ENCODE measurements at regions not wholly inside any gene's neighbourhood (a gene's known extent, or its start where the extent isn't known, plus 50 kb on each side); places are given as distances from the start of the nearest gene placed in this dataset.

DNA sequence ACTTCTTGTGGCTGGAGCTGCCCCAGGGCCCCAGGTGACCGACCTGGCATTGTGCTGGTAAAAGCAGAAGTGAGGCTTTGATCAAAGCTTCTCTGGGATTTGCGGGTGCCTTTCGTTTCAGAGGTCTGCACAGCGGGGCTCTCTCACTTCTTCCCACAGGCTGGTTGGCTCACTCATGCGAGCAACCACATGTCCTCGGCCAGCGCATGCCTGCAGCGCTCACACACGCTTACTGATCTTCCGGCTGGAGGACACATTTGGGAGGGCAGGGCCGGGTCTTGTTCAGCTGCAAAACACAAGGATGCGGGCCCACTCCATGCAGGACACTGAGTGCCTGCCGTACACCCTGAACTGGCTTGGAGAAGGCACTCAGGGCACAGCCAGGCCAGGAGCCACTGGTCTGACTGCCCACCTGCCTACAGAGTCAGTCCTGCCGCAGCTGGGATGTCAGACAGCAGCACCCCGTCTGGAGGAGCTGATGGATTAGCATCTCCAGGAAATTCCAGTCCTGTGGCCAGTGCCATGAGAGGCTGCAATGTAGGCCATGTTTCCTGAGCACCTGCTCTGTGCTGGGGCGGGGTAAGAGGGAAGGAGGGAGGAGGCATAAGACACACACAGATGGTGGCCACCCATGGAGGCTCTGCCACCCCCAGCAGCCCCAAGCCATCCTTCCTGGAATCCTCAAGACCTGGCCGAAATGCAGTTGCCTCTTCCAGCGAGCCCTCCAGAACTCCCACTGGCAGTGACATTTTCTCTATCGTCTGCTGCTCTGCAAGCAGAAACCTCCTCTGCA is 1383.2 kb downstream of the BRD1 start:
- no peaks in the 10 kb centered on the region for H3K9me3 Mint-ChIP-seq
- H3K27me3 Mint-ChIP-seq (ENCODE audit: low read depth) = no peaks in the 10 kb centered on the region
- no peak overlapping the region for H3K27ac Mint-ChIP-seq
- H3K4me3 Mint-ChIP-seq = no peak overlapping the region
- intact Hi-C loops (cut with micrococcal nuclease) = no loop called here
- CTCF ChIA-PET = no interaction called here
- DNase-seq = no peak
- no peaks in the 10 kb centered on the region for H3K4me1 Mint-ChIP-seq (ENCODE audit: low read depth)
- H3K36me3 Mint-ChIP-seq (ENCODE audit: low read depth) = no peaks in the 10 kb centered on the region

DNA sequence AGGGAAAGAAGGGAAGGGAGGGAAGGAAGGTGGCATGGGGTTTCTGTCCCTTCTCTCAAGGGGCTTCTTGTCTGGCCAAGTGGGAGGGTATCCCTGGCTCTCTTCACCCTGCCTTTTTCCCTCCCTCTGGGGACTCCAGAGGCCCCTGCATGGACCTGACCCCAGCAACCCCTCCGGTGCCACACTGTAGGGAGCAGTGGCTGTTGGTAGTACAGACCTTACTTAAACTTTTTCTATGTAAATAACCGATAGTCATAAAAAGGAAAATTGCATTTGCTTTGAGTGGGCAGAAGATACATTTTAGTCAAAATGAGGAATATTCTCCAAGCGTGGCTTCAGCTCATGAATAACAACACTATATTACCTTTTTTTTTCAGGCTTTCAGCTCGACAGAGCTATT is 1384.0 kb downstream of the BRD1 start:
- Mint-ChIP-seq H3K4me3 (no peak overlapping the region), H3K36me3 (ENCODE audit: low read depth) (no peaks in the 10 kb centered on the region), H3K27me3 (ENCODE audit: low read depth) (no peaks in the 10 kb centered on the region), H3K9me3 (no peaks in the 10 kb centered on the region), H3K4me1 (ENCODE audit: low read depth) (no peaks in the 10 kb centered on the region), H3K27ac (no peak overlapping the region)
- intact Hi-C loops (cut with micrococcal nuclease) = no loop called here
- DNase-seq = no peak
- CTCF ChIA-PET = no interaction called here

DNA sequence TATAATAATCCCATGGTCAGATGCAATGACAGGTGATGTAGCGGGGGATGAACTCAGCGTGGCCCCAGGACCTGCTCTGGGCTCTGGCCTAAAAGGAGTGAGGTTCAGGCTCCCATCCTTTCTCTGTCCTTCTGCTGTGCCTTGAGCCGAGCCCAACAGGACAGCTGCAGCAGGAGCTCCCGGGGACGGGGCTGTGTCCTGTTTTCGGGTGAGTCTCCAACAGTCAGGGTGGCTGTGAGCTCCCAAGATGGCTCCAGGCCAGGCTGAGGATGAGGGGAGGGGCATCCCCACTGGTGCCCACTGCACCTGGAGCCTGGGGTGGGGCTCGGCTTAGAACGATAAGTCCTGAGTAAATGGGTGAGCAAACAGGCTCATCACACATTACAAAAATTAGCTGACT is 1385.0 kb downstream of the BRD1 start:
- no peak overlapping the region for H3K4me3 Mint-ChIP-seq
- CTCF ChIA-PET = no interaction called here
- DNase-seq = no peak
- H3K27ac Mint-ChIP-seq = no peak overlapping the region
- no peaks in the 10 kb centered on the region for H3K36me3 Mint-ChIP-seq (ENCODE audit: low read depth)
- no peaks in the 10 kb centered on the region for H3K9me3 Mint-ChIP-seq
- intact Hi-C loops (cut with micrococcal nuclease) = no loop called here
- H3K4me1 Mint-ChIP-seq (ENCODE audit: low read depth) = no peaks in the 10 kb centered on the region
- no peaks in the 10 kb centered on the region for H3K27me3 Mint-ChIP-seq (ENCODE audit: low read depth)

DNA sequence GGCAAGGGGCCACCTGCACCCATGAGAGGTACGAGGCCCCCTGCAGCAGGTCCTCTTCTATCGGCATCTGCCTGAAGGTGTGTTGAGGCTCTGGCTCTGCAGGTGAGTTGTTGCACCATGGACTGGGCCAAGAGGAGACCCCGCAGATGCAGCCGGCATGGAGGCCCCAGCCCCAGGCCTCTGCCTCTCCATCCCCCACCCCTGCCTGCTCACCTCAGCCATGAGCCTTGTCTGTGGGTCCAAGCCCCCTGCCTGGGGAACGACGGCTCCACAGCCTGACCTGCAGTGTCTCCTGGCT is 1386.2 kb downstream of the BRD1 start:
- H3K27ac Mint-ChIP-seq = no peak overlapping the region
- no peaks in the 10 kb centered on the region for H3K9me3 Mint-ChIP-seq
- no peaks in the 10 kb centered on the region for H3K36me3 Mint-ChIP-seq (ENCODE audit: low read depth)
- DNase-seq = no peak
- H3K27me3 Mint-ChIP-seq (ENCODE audit: low read depth) = no peaks in the 10 kb centered on the region
- CTCF ChIA-PET = no interaction called here
- no peak overlapping the region for H3K4me3 Mint-ChIP-seq
- intact Hi-C loops (cut with micrococcal nuclease) = no loop called here
- H3K4me1 Mint-ChIP-seq (ENCODE audit: low read depth) = no peaks in the 10 kb centered on the region

DNA sequence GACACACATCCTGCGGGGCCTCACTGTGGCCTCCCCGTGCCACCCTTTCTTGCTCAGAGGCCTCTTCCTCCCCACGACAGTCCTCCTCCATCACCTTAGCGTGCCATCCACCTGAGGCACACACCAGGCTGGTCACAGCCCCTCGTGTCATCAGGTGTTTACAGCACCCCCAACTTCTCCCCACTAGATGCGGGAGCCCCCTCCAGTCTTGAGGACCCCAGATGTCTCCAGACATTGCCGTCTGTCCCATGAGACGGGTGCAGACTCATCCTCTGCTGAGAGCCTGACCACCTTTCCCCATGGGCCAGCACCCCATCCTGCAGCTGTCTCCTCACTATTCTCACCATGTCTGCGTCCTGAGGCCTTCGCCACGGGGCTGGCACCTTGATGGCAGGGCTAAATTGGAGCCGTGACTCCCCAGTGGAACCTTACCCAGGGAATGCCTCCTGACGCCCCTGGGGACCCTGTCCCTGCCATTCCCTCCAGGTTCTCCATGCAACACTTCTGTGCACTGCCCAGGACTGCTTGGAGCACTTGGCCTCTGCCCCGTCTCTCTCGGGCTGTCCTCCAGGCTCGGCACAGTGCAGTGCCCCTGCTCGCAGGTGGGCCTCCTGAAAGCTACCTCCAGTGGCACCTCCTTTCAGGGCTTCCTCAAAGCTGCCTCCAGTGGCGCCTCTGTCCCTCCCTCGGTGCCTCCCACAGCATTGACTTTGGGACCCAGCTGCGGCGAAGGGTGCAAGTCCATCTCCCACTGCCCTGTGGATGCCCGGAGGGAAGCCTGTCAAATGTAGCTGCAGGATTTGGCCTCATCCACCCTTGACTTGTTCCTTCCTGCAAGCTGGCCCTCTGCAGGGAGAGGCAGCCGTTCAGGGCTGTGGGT is 1386.8 kb downstream of the BRD1 start:
- Mint-ChIP-seq H3K27ac (no peak overlapping the region), H3K4me3 (no peak overlapping the region), H3K9me3 (no peaks in the 10 kb centered on the region), H3K4me1 (ENCODE audit: low read depth) (no peaks in the 10 kb centered on the region), H3K36me3 (ENCODE audit: low read depth) (no peaks in the 10 kb centered on the region), H3K27me3 (ENCODE audit: low read depth) (no peaks in the 10 kb centered on the region)
- no peak for DNase-seq
- intact Hi-C loops (cut with micrococcal nuclease) = no loop called here
- CTCF ChIA-PET = no interaction called here

DNA sequence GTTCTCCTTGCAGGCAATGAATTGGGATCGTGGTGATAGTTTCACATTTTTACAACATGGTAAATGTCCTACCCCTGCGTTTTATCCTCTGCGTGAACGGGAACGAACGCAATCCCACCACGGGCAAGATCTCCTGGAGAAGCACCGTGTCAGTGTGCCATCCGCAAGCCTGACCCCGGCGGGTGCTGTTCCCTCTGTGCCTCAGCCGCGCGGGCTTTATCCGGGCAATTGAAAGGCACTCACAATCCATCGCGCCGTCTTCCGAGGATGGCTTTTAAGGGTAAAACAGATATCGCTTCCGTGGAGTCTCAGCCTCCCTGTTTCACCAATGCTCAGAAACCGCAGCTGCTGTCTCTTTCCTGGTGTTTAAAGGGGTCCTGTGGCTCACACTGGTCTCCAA is 1387.5 kb downstream of the BRD1 start:
- Mint-ChIP-seq H3K36me3 (ENCODE audit: low read depth) (no peaks in the 10 kb centered on the region), H3K9me3 (no peaks in the 10 kb centered on the region), H3K4me3 (no peak overlapping the region), H3K27me3 (ENCODE audit: low read depth) (no peaks in the 10 kb centered on the region), H3K27ac (no peak overlapping the region), H3K4me1 (ENCODE audit: low read depth) (no peaks in the 10 kb centered on the region)
- no peak for DNase-seq
- intact Hi-C loops (cut with micrococcal nuclease) = no loop called here
- CTCF ChIA-PET = no interaction called here

DNA sequence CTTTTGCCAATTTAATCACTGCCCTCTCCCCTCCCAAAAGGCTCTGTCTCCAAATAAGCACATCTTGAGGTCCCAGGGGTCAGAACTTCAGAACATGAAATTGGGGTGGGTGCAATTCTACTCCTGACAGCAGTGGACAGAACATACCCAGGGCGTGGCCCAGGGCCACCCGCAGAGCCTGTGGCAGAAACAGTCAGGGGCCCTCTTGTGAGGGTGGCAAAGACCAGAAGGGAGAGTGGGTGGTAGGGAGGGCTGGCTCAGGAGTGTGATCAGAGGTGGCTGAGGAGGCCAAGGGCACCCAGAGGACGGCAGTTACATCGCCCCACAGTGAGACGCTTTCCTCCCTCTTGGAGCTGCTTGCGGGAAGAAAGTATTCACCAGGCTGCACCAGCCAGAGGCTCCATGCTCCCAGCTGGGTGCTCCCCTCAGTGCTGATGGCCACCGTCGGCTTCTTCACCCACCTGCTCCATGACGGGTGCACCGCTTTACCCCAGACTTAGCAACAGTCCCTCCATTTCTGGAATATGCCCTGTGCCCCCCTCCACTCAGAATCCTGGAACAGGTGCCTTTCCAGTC is 1388.0 kb downstream of the BRD1 start:
- H3K27me3 Mint-ChIP-seq (ENCODE audit: low read depth) = no peaks in the 10 kb centered on the region
- CTCF ChIA-PET = no interaction called here
- H3K36me3 Mint-ChIP-seq (ENCODE audit: low read depth) = no peaks in the 10 kb centered on the region

DNA sequence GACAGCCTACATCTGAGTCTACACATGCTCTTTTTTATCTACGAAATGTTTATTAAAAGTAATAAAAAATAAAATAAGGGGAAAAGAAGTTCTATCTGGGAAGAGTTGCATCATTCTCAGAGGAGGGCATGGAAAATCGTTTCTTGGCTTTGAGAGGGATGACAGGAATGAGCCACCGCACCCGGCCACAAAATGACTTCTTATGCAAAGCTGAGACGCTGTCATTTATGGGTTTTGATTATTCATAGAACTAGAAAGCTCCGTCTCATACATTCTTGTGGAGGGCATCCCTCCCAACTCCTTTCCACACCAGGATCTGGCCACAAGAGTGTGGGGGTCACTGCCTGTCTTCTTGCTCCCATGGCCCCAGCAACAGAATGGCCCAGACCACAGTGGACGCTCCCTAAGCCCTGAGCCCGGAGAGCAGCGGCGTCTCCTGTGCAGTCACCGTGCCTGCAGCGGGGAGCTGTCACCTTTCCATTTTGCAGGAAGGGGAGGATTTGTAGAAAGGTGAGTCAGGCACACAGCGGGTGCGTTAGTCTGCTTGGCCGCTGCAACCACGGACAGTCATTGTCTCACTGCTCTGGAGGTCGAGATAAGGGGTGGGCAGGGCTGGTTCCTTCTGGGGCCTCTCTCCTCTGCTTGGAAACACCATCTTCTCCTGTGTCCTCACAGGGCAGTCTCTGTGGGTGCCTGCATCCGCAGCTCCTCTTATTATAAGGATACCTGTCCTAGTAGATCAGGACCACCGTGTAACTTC is 1388.7 kb downstream of the BRD1 start:
- DNase-seq = no peak
- Mint-ChIP-seq H3K36me3 (ENCODE audit: low read depth) (no peaks in the 10 kb centered on the region), H3K27me3 (ENCODE audit: low read depth) (no peaks in the 10 kb centered on the region), H3K9me3 (no peaks in the 10 kb centered on the region), H3K27ac (no peak overlapping the region), H3K4me3 (no peak overlapping the region), H3K4me1 (ENCODE audit: low read depth) (no peaks in the 10 kb centered on the region)
- intact Hi-C loops (cut with micrococcal nuclease) = no loop called here
- CTCF ChIA-PET = no interaction called here

More for the DNA sequence above, 1388.0 kb downstream of the BRD1 start:
- intact Hi-C loops (cut with micrococcal nuclease) = no loop called here
- H3K27ac Mint-ChIP-seq = no peak overlapping the region
- no peaks in the 10 kb centered on the region for H3K4me1 Mint-ChIP-seq (ENCODE audit: low read depth)
- no peak for DNase-seq
- H3K9me3 Mint-ChIP-seq = no peaks in the 10 kb centered on the region
- no peak overlapping the region for H3K4me3 Mint-ChIP-seq

DNA sequence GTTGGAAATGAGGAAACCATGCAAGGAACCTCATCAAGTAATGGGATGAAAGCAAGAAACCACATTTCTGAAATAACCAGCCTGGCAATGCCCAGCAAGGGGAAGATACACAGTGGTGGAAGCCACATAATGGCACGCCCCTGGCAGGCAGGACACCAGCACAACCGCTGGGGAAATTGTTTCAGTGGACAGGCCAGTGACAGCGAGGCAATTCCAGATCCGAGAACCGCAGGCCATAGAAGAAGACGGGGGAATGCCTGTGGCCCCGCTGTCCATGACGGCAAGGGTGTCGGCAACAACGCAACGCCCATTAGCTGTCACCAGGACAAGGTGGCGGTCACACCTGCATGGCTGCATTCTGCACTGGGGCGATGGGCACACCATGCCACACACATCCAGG is 1389.6 kb downstream of the BRD1 start:
- Mint-ChIP-seq H3K4me1 (ENCODE audit: low read depth) (no peaks in the 10 kb centered on the region), H3K36me3 (ENCODE audit: low read depth) (no peaks in the 10 kb centered on the region), H3K27ac (no peak overlapping the region), H3K9me3 (no peaks in the 10 kb centered on the region), H3K4me3 (no peak overlapping the region), H3K27me3 (ENCODE audit: low read depth) (no peaks in the 10 kb centered on the region)
- CTCF ChIA-PET = no interaction called here
- no peak for DNase-seq
- intact Hi-C loops (cut with micrococcal nuclease) = no loop called here

DNA sequence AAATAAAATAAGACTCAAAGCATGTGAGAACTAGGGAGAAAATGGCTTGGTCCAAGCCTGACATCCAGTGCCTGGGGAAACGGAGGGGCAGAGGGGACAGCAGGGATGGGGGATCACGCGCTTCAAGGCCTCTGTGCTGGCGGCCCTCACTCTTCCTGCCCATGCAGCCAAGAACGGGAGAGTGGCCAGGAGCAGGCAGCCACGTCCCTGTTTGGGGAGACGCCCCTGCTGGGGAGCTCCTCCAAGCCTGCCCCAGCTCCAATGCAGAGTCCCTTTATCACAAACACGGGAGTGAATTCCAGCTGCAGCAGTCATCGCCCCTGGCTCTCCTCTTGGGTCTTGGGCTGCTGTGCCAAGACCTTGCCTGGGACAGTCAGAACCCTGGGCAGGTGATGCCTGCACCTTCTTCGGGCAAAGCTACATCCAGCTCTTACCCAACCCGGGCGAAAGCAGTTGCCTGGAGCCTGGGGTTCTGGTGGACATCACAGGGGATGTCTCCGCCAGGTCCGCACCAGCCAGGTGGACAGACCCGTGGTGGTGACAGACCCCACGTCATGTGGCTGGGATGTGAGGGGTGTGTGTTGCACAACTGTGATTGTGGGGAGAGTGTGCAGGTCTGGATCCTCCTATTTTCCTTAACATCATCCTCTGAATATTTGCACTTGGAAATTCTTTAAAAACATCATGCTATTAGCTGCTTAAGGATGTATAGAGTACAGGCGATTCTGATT is 1391.3 kb downstream of the BRD1 start:
- Mint-ChIP-seq H3K27me3 (ENCODE audit: low read depth) (no peaks in the 10 kb centered on the region), H3K4me1 (ENCODE audit: low read depth) (no peaks in the 10 kb centered on the region), H3K27ac (no peak overlapping the region), H3K9me3 (no peaks in the 10 kb centered on the region), H3K4me3 (no peak overlapping the region), H3K36me3 (ENCODE audit: low read depth) (no peaks in the 10 kb centered on the region)
- intact Hi-C loops (cut with micrococcal nuclease) = no loop called here
- DNase-seq = no peak
- CTCF ChIA-PET = no interaction called here

DNA sequence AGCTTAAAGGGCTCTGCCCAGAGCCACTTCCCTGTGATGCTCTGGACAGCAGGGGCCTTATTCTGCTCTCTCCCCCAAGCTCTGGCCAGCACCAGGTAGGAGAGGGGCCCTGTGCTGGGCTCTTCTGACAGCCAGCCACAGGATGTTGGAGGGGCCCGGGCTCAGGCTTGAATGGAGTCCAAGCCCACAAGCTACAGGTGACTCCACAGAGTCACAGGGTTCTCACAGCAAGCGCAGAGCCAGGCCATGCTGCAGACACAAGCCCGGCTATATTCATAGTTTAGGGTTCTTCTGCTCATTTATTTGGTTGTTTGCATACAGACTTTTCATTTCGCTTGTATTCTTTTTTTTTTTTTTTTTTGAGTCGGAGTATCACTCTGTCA is 1392.8 kb downstream of the BRD1 start:
- CTCF ChIA-PET = no interaction called here
- Mint-ChIP-seq H3K27me3 (ENCODE audit: low read depth) (no peaks in the 10 kb centered on the region), H3K9me3 (no peaks in the 10 kb centered on the region), H3K4me1 (ENCODE audit: low read depth) (no peaks in the 10 kb centered on the region), H3K27ac (no peak overlapping the region), H3K4me3 (no peak overlapping the region), H3K36me3 (ENCODE audit: low read depth) (no peaks in the 10 kb centered on the region)
- intact Hi-C loops (cut with micrococcal nuclease) = no loop called here
- no peak for DNase-seq

DNA sequence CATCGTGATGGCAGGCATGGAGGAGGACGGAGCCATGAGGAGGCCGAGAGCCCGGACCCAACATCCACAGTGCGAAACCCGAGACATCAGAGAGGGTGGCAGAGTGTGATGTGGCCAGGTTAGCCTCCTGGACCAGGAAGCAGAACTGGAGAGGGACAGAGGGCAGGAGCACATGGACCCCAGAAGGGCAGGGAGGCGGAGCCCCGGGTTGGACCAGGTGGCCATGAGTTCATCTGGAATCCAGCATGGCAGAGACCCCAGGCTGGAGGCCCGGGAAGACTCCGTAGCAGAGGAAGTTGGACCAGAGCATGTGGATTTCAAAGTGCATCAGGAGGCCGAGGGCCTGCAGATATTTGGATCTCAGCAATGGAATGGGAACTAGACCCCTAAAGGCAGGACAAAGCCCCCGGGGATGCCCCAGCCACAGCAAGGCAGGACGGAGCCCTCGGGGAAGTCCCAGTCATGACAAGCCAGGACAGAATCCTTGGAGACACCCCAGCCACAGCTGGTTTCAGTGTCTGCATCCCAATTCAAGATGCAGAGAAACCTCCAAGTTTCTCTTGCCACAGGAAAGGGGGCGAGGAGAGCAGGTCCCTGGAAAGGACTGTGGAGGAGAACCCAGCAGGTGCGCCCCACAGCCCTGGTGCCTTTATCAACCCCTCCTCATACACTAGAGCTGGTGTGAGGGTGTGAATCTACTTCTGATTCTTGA is 1393.4 kb downstream of the BRD1 start:
- DNase-seq = no peak
- H3K9me3 Mint-ChIP-seq = no peaks in the 10 kb centered on the region
- H3K27ac Mint-ChIP-seq = no peak overlapping the region
- no peaks in the 10 kb centered on the region for H3K27me3 Mint-ChIP-seq (ENCODE audit: low read depth)
- intact Hi-C loops (cut with micrococcal nuclease) = no loop called here
- CTCF ChIA-PET = no interaction called here
- no peak overlapping the region for H3K4me3 Mint-ChIP-seq
- no peaks in the 10 kb centered on the region for H3K36me3 Mint-ChIP-seq (ENCODE audit: low read depth)
- no peaks in the 10 kb centered on the region for H3K4me1 Mint-ChIP-seq (ENCODE audit: low read depth)

All from activated naive CD4-positive, alpha-beta T cell treated with anti-CD3 and anti-CD28 coated beads for 36 hours (primary cell).